SK-N-SH treated with all-trans-retinoic acid at 6 μM for 48 hours (cell line): ENCODE measurements at regions not wholly inside any gene's neighbourhood (a gene's known extent, or its start where the extent isn't known, plus 50 kb on each side); places are given as distances from the start of the nearest gene placed in this dataset.
"Not testable (repeated sequence)": the region's sequence is repeated elsewhere in the genome, so short reads cannot be mapped to it uniquely, and the experiment has no call there.

Experiments used
- ATAC-seq: fragments of 200-7000 bp; cut with Tn5 transposase; 3 replicates; pipeline ENCODE4 v1.9.1; 2020; ENCODE audit warnings: mild to moderate bottlenecking, moderate library complexity
- ARNTL ChIP-seq: fragments of 450-650 bp; formaldehyde crosslinking; IDR thresholded peaks from 2 replicates; pipeline ENCODE4 v1.5.0; 2020; ENCODE audit warnings: low read depth, mild to moderate bottlenecking, moderate library complexity, borderline replicate concordance
- BACH2 ChIP-seq: fragments of 250-450 bp; sonication (Bioruptor Pico); IDR thresholded peaks from 2 replicates; pipeline ENCODE4 v1.9.0; 2021; ENCODE audit warnings: mild to moderate bottlenecking, borderline replicate concordance
- CSDC2 ChIP-seq: fragments of 250-450 bp; sonication (Bioruptor Pico); IDR thresholded peaks from 2 replicates; pipeline ENCODE4 v1.5.0; 2020; ENCODE audit warnings: mild to moderate bottlenecking, moderate library complexity
- ESRRG ChIP-seq: fragments of 250-450 bp; sonication (Bioruptor Pico); IDR thresholded peaks from 2 replicates; pipeline ENCODE4 v1.6.1; 2021; ENCODE audit warnings: mild to moderate bottlenecking
- GLIS3 ChIP-seq: fragments of 250-450 bp; sonication (Bioruptor Pico); IDR thresholded peaks from 2 replicates; pipeline ENCODE4 v1.5.0; 2020; ENCODE audit warnings: mild to moderate bottlenecking, moderate library complexity
- ISL1 ChIP-seq: fragments of 250-450 bp; sonication (Bioruptor Pico); IDR thresholded peaks from 2 replicates; pipeline ENCODE4 v2.1.2; 2022; ENCODE audit warnings: mild to moderate bottlenecking, moderate library complexity
- OSR1 ChIP-seq: fragments of 250-450 bp; sonication (Bioruptor Pico); IDR thresholded peaks from 2 replicates; pipeline ENCODE4 v1.8.0; 2022; ENCODE audit warnings: moderate library complexity, mild to moderate bottlenecking, inconsistent platforms
- PPARA ChIP-seq: fragments of 250-450 bp; sonication (Bioruptor Pico); IDR thresholded peaks from 2 replicates; pipeline ENCODE4 v1.5.0; 2020; ENCODE audit warnings: mild to moderate bottlenecking, borderline replicate concordance
- RARB ChIP-seq: fragments of 250-450 bp; sonication (Bioruptor Pico); IDR thresholded peaks from 2 replicates; pipeline ENCODE4 v1.8.0; 2021; ENCODE audit warnings: mild to moderate bottlenecking, moderate library complexity
- SNAI2 ChIP-seq: fragments of 250-450 bp; sonication (Bioruptor Pico); IDR thresholded peaks from 2 replicates; pipeline ENCODE4 v1.5.0; 2020; ENCODE audit warnings: mild to moderate bottlenecking, moderate library complexity
- TCF4 ChIP-seq: fragments of 250-450 bp; sonication (Bioruptor Pico); IDR thresholded peaks from 2 replicates; pipeline ENCODE4 v1.8.0; 2021; ENCODE audit warnings: mild to moderate bottlenecking, moderate library complexity, borderline replicate concordance
- TOX ChIP-seq: fragments of 250-450 bp; sonication (Bioruptor Pico); IDR thresholded peaks from 2 replicates; pipeline ENCODE4 v1.8.0; 2021; ENCODE audit warnings: mild to moderate bottlenecking, moderate library complexity, borderline replicate concordance
- ZFP3 ChIP-seq: fragments of 250-450 bp; sonication (Bioruptor Pico); IDR thresholded peaks from 2 replicates; pipeline ENCODE4 v1.5.0; 2020; ENCODE audit warnings: mild to moderate bottlenecking, moderate library complexity
- ZFP30 ChIP-seq: fragments of 450-650 bp; formaldehyde crosslinking; IDR thresholded peaks from 2 replicates; pipeline ENCODE4 v1.5.0; 2022; ENCODE audit warnings: mild to moderate bottlenecking, moderate library complexity
- ZNF565 ChIP-seq: fragments of 450-650 bp; formaldehyde crosslinking; conservative IDR thresholded peaks from 2 replicates; pipeline ENCODE4 v1.5.0; 2020; ENCODE audit warnings: low read depth, mild to moderate bottlenecking, moderate library complexity
- ZNF70 ChIP-seq: fragments of 450-650 bp; formaldehyde crosslinking; IDR thresholded peaks from 2 replicates; pipeline ENCODE4 v1.5.0; 2020; ENCODE audit warnings: mild to moderate bottlenecking, moderate library complexity
- ZNF8 ChIP-seq: fragments of 450-650 bp; formaldehyde crosslinking; IDR thresholded peaks from 2 replicates; pipeline ENCODE4 v1.5.0; 2020; ENCODE audit warnings: mild to moderate bottlenecking, moderate library complexity
- TF ChIP-seq, protein P1 (sequence below): fragments of 250-450 bp; sonication (Bioruptor Pico); IDR thresholded peaks from 2 replicates; pipeline ENCODE4 v1.5.0; 2020; ENCODE audit warnings: mild to moderate bottlenecking, moderate library complexity
- TF ChIP-seq, protein P2 (sequence below): fragments of 250-450 bp; sonication (Bioruptor Pico); IDR thresholded peaks from 2 replicates; pipeline ENCODE4 v1.5.1; 2021; ENCODE audit warnings: mild to moderate bottlenecking, moderate library complexity
- TF ChIP-seq, protein P3 (sequence below): fragments of 250-450 bp; sonication (Bioruptor Pico); IDR thresholded peaks from 2 replicates; pipeline ENCODE4 v1.8.0; 2021; ENCODE audit warnings: low read depth, mild to moderate bottlenecking, moderate library complexity, borderline replicate concordance

DNA sequence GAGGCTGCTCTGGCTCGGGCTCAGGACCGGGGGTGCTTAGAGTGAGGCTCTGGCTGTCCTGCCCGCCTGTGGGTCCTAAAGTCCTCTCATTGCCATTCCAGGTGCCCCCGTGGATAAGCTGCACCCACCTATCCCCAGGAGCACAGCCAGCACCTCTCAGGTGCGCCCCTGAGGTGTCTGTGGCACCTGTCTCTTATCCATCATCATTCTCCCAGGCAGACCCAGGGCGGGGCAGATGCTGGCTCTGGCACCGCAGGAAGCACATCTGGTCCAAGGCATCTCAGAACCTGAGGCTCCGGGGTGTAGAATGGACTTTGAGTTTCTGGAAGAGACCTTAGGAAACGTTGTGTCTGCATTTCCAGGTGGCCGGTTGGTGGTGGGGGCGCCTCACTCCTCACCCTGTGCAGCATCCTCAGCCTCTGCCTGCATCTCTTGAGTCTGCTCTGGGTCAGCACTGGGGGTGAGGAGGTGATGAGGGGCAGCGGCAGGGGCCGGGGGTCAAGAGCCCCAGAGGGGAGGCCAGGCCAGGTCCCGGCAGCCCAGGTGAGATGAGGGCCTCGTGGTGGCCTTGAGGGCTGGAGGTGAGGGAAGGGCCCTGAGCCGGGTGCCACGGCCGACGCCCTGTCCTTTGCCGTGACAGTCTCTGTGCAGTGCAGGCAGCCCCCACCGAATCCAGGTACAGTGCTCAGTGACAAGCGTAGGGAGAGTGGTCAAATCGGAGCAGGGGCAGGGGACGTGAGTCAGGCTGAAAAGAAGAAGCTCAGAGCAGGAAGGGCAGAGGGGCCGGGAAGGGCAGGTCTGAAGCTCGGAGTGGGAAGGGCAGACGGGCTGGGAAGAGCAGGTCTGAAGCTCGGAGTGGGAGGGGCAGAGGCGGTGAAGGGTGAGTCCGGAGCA lies 173.5 kb downstream of the NPIPB11 start:
- ATAC-seq = no peak
- no peak for TF ChIP-seq CSDC2
- no peak for TF ChIP-seq SNAI2 (CRISPR knock-in tag)
- TF ChIP-seq TOX (CRISPR knock-in tag) = no peak
- no peak for TF ChIP-seq ESRRG (CRISPR knock-in tag)

- not testable (repeated sequence) for ATAC-seq
Observed at GRCh38 chr16:29232160-29232705, 174.3 kb downstream of the NPIPB11 start.

DNA sequence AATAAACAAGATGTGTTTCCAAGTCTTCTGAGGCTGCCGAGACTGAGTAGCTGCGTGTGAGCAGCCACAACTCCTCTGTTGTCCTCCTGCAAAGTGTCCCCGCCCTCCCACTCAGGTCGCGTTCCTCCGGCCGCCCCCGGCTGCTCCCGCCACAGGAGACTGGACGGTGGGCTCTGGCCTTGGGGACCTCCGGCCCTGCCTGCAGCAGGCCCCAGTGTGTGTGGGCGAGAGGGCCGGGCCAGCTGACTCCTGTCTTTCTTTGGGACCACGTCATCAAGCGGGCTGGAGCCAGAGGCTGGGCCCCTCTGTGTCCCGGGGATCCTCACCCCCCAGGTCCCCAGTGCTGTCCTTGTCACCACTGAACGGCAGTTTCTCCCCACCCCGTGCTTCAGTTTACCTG lies 175.3 kb downstream of the NPIPB11 start:
- ATAC-seq = no peak
- no peak for TF ChIP-seq ARNTL (CRISPR knock-in tag)

DNA sequence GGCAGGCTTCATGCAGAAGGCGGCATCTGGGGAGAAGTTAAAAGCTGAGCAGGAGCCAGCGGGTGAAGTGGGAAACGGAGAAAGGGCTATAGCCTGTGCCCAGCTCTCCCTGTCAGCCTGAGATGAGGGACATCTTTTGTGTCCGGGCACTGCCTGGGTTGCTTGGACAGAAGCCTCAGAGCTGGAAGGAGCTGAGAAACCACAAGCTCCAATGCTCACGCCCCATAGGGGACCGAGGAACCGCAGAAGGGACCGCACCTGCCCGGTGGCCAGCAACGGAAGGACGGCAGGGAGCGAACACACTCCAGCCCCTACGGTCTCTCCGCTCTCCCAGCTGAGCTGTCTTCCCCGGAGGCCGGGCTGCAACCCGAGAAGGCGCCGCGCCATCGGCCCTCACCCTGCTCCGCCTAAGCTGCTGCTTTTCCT lies 175.8 kb downstream of the NPIPB11 start:
- ATAC-seq = no peak
- TF ChIP-seq ESRRG (CRISPR knock-in tag) = no peak
- TF ChIP-seq, protein P1, sequence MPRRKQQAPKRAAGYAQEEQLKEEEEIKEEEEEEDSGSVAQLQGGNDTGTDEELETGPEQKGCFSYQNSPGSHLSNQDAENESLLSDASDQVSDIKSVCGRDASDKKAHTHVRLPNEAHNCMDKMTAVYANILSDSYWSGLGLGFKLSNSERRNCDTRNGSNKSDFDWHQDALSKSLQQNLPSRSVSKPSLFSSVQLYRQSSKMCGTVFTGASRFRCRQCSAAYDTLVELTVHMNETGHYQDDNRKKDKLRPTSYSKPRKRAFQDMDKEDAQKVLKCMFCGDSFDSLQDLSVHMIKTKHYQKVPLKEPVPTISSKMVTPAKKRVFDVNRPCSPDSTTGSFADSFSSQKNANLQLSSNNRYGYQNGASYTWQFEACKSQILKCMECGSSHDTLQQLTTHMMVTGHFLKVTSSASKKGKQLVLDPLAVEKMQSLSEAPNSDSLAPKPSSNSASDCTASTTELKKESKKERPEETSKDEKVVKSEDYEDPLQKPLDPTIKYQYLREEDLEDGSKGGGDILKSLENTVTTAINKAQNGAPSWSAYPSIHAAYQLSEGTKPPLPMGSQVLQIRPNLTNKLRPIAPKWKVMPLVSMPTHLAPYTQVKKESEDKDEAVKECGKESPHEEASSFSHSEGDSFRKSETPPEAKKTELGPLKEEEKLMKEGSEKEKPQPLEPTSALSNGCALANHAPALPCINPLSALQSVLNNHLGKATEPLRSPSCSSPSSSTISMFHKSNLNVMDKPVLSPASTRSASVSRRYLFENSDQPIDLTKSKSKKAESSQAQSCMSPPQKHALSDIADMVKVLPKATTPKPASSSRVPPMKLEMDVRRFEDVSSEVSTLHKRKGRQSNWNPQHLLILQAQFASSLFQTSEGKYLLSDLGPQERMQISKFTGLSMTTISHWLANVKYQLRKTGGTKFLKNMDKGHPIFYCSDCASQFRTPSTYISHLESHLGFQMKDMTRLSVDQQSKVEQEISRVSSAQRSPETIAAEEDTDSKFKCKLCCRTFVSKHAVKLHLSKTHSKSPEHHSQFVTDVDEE = no peak
- no peak for TF ChIP-seq ZFP3 (CRISPR knock-in tag)
- TF ChIP-seq GLIS3 (CRISPR knock-in tag) = no peak
- TF ChIP-seq ZNF70 (CRISPR knock-in tag) = no peak
- TF ChIP-seq ISL1 = no peak
- no peak for TF ChIP-seq PPARA
- no peak for TF ChIP-seq ARNTL (CRISPR knock-in tag)
- TF ChIP-seq, protein P2, sequence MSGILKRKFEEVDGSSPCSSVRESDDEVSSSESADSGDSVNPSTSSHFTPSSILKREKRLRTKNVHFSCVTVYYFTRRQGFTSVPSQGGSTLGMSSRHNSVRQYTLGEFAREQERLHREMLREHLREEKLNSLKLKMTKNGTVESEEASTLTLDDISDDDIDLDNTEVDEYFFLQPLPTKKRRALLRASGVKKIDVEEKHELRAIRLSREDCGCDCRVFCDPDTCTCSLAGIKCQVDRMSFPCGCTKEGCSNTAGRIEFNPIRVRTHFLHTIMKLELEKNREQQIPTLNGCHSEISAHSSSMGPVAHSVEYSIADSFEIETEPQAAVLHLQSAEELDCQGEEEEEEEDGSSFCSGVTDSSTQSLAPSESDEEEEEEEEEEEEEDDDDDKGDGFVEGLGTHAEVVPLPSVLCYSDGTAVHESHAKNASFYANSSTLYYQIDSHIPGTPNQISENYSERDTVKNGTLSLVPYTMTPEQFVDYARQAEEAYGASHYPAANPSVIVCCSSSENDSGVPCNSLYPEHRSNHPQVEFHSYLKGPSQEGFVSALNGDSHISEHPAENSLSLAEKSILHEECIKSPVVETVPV (CRISPR knock-in tag) = no peak
- no peak for TF ChIP-seq ZFP30 (CRISPR knock-in tag)
- TF ChIP-seq SNAI2 (CRISPR knock-in tag) = no peak
- no peak for TF ChIP-seq RARB
- TF ChIP-seq ZNF8 = no peak
- TF ChIP-seq OSR1 (CRISPR knock-in tag) = no peak
- TF ChIP-seq, protein P3, sequence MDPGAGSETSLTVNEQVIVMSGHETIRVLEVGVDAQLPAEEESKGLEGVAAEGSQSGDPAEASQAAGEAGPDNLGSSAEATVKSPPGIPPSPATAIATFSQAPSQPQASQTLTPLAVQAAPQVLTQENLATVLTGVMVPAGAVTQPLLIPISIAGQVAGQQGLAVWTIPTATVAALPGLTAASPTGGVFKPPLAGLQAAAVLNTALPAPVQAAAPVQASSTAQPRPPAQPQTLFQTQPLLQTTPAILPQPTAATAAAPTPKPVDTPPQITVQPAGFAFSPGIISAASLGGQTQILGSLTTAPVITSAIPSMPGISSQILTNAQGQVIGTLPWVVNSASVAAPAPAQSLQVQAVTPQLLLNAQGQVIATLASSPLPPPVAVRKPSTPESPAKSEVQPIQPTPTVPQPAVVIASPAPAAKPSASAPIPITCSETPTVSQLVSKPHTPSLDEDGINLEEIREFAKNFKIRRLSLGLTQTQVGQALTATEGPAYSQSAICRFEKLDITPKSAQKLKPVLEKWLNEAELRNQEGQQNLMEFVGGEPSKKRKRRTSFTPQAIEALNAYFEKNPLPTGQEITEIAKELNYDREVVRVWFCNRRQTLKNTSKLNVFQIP (CRISPR knock-in tag) = no peak
- TF ChIP-seq ZNF565 (CRISPR knock-in tag) = no peak
- TF ChIP-seq TCF4 = no peak
- TF ChIP-seq CSDC2 = no peak
- no peak for TF ChIP-seq BACH2 (CRISPR knock-in tag)
- no peak for TF ChIP-seq TOX (CRISPR knock-in tag)

DNA sequence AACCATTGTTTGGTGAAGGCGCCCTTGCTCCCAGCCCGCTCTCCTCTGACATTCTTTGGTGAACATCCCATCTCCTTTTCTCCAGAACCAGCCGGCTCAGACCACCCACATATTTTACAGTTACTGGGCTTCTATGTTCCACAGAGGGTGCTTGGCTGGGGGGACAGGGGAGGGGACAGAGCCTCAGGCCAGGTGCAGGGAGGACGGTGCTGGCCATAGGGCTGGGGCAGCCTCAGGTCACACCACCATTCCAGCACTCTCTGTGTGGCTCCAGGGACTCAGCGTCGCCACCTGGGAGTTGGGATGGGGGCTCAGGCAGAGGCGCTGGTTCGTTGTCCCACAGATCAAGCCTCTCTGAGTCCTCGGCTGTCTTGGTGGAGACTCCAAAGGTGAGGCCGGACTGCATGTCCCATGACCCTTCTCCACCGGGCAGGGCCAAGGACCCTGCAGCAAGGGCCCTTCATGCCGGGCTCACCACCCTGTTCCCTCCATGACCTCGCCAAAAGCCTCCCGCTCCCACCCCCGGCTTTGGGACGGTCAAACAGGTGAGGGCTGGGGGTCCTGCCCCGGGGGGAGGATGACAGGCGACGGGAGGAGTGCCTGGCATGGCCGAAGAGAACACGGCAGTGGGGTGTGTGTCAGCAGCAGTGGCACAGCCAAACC lies 176.4 kb downstream of the NPIPB11 start:
- not testable (repeated sequence) for ATAC-seq

- ATAC-seq = not testable (repeated sequence)
Observed at GRCh38 chr16:29229616-29230005, 176.9 kb downstream of the NPIPB11 start.

DNA sequence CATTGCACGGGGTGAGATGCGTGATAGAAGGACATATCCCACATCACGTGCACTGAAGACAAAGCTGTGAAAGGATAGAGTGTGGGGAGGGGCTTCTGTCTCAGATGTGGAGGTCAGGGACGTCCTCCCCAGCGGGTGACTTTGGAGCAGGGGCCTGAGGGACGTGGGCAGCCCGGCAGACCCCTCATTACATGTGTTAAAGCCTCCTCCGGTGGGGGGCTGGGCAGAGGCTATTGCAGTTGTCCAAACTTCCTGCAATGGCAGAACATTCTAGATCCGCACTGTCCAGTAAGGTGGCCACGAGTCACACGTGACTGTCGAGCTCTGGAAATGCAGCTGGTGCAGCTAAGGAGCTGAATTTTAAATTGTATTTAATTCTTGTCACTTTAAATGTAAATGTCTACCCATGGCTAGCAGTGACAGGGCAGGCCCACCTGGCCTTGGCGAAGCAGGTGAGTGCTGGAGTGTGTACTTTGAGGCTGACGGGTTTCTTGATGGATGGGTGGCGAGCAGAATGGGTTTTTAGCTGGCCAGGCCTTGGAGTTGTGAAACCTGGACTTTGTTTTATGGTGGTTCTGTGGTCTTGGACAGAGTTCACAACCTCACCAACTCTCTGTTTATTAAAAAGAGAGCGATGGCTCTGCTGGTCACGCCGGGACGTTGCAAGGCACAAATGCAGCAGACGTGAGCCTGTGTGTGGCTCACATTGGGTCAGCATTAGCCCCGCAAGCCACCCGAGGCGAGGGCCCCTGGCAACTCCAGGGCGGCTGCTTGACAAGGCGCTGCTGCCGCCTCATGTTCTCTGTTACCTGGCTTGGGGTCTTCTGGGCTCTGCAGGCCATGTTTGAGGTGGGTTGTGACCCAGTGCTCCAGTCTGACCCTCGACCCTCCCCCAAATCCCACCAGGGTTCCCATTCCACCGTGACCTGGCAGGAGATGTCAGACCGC lies 177.6 kb downstream of the NPIPB11 start:
- ATAC-seq = not testable (repeated sequence)

GRCh38 chr16:29227751-29228663 lies 178.5 kb downstream of the NPIPB11 start:
- ATAC-seq = peak; percentile 97
